B cell (primary cell): ENCODE measurements at regions not wholly inside any gene's neighbourhood (a gene's known extent, or its start where the extent isn't known, plus 50 kb on each side); places are given as distances from the start of the nearest gene placed in this dataset.

Experiments used
- ATAC-seq: fragments of 200-7000 bp; cut with Tn5 transposase; one replicate; pipeline ENCODE4 v1.10.0; 2021; ENCODE audit warnings: low read depth, mild to moderate bottlenecking, moderate number of reproducible peaks, moderate library complexity
- CTCF ChIA-PET: fragments of 350-600 bp; sonication (Branson Sonifier 250); formaldehyde crosslinking; loops from one replicate; lab custom pipeline; 2021; ENCODE audit warnings: antibody characterized with exemption, inconsistent platforms; lab: Charles Lee
- POLR2A ChIA-PET: fragments of 350-600 bp; sonication (Branson Sonifier 250); formaldehyde crosslinking; loops from one replicate; lab custom pipeline; 2021; ENCODE audit warnings: antibody characterized with exemption; lab: Charles Lee
- DNase-seq: peaks from one replicate; pipeline ENCODE4 v3.0.0; 2013
- H2AFZ ChIP-seq: 2 replicates; pipeline ENCODE4 v1.6.1; 2012; ENCODE audit warnings: mild to moderate bottlenecking, low read depth, low read length; ENCODE audit not compliant: insufficient read depth, poor library complexity, severe bottlenecking
- H3K27ac ChIP-seq, 2 donors: 1 replicate in 1 of 2; 2 replicates in 1 of 2; pipeline ENCODE4 v1.5.1; 2012 to 2013; ENCODE audit warnings: low read length in 2 of 2, mild to moderate bottlenecking in 2 of 2, moderate library complexity in 1 of 2
- H3K27me3 ChIP-seq, 4 experiments: fragments of 200-600 bp in 1 of 4; sonication (generic) in 1 of 4; replicated peaks in 1 of 4; 1 replicate in 2 of 4; 2 replicates in 2 of 4; pipeline versions ENCODE4 v1.6.1 to v1.7.0; 2013 to 2016; ENCODE audit warnings: low read length in 3 of 4, mild to moderate bottlenecking in 2 of 4, mixed read lengths in 1 of 4, moderate library complexity in 1 of 4; ENCODE audit not compliant: insufficient read depth in 4 of 4, control insufficient read depth in 3 of 4; ENCODE audit errors: control extremely low read depth in 1 of 4
- H3K36me3 ChIP-seq, 2 experiments: replicated peaks in 1 of 2; 1 replicate in 1 of 2; 2 replicates in 1 of 2; pipeline versions ENCODE4 v1.6.1 to v1.7.1; 2013; ENCODE audit warnings: low read length in 1 of 2; ENCODE audit not compliant: insufficient read depth in 2 of 2, control insufficient read depth in 1 of 2; ENCODE audit errors: control extremely low read depth in 1 of 2, extremely low read depth in 1 of 2
- H3K4me1 ChIP-seq, 2 donors: fragments of 200-600 bp in 1 of 2; sonication (generic) in 1 of 2; 1 replicate in 1 of 2; 2 replicates in 1 of 2; pipeline versions ENCODE4 v1.5.1 to v1.6.1; 2013 to 2017; ENCODE audit warnings: low read length in 2 of 2; ENCODE audit not compliant: control insufficient read depth in 2 of 2, insufficient read depth in 2 of 2
- H3K4me2 ChIP-seq: replicated peaks from 2 replicates; pipeline ENCODE3; 2012; ENCODE audit warnings: mild to moderate bottlenecking, low read depth, low read length; ENCODE audit not compliant: poor library complexity, severe bottlenecking
- H3K4me3 ChIP-seq, 5 experiments: fragments of 200-600 bp in 1 of 5; sonication (generic) in 1 of 5; 1 replicate in 3 of 5; 2 replicates in 2 of 5; pipeline versions ENCODE4 v1.5.1 to v1.7.0; 2011 to 2016; ENCODE audit warnings: low read length in 4 of 5, mild to moderate bottlenecking in 4 of 5, low read depth in 2 of 5, control low read depth in 1 of 5, moderate library complexity in 1 of 5; ENCODE audit not compliant: insufficient read depth in 1 of 5; ENCODE audit errors: control extremely low read depth in 1 of 5, extremely low read depth in 1 of 5
- H3K79me2 ChIP-seq: fragments of 200-600 bp; sonication (generic); one replicate; pipeline ENCODE4 v1.6.0; 2016; ENCODE audit warnings: low read length; ENCODE audit not compliant: control insufficient read depth, insufficient read depth
- H3K9ac ChIP-seq: fragments of 200-600 bp; sonication (generic); 2 replicates; pipeline ENCODE4 v1.6.1; 2017; ENCODE audit warnings: mild to moderate bottlenecking, low read length, moderate library complexity
- H3K9me3 ChIP-seq, 3 donors: one replicate each; pipeline versions ENCODE4 v1.6.1 to v1.7.1; 2013; ENCODE audit warnings: low read length in 2 of 3; ENCODE audit not compliant: control insufficient read depth in 2 of 3, insufficient read depth in 1 of 3; ENCODE audit errors: control extremely low read depth in 1 of 3
- H4K20me1 ChIP-seq: 2 replicates; pipeline ENCODE4 v1.6.0; 2012; ENCODE audit warnings: mild to moderate bottlenecking, low read length; ENCODE audit not compliant: insufficient read depth, control insufficient read depth, poor library complexity, severe bottlenecking
- H3K27ac Mint-ChIP-seq: one replicate; pipeline ENCODE4 v1.8.0; 2021; ENCODE audit warnings: mixed read lengths
- H3K27me3 Mint-ChIP-seq: one replicate; pipeline ENCODE4 v1.8.0; 2021; ENCODE audit warnings: mixed read lengths
- H3K4me1 Mint-ChIP-seq: one replicate; pipeline ENCODE4 v1.8.0; 2021; ENCODE audit warnings: mixed read lengths
- H3K4me3 Mint-ChIP-seq: one replicate; pipeline ENCODE4 v1.8.0; 2021; ENCODE audit warnings: mixed read lengths
- H3K9me3 Mint-ChIP-seq: one replicate; pipeline ENCODE4 v1.8.0; 2022; ENCODE audit warnings: mixed read lengths; ENCODE audit not compliant: insufficient read depth
- CTCF ChIP-seq: fragments of 200-600 bp; IDR thresholded peaks from one replicate; pipeline ENCODE4 v1.8.0; 2022; ENCODE audit warnings: antibody characterized with exemption, mild to moderate bottlenecking
- EZH2 ChIP-seq: IDR thresholded peaks from 2 replicates; pipeline ENCODE4 v1.6.1; 2012; ENCODE audit warnings: borderline replicate concordance, low read depth, mild to moderate bottlenecking, moderate library complexity, low read length; ENCODE audit not compliant: insufficient read depth, poor library complexity, severe bottlenecking
- WGBS: methylation state at CpG from one replicate; pipeline ENCODE4 v1.1.5; 2013; ENCODE audit warnings: missing lambda C conversion rate; ENCODE audit not compliant: insufficient coverage; 5-methylcytosine and 5-hydroxymethylcytosine counted together
- intact Hi-C: fragments of 100-400 bp; cut with micrococcal nuclease; formaldehyde crosslinking; loops from one replicate; pipeline ENCODE4 v1.10.0; 2022

DNA sequence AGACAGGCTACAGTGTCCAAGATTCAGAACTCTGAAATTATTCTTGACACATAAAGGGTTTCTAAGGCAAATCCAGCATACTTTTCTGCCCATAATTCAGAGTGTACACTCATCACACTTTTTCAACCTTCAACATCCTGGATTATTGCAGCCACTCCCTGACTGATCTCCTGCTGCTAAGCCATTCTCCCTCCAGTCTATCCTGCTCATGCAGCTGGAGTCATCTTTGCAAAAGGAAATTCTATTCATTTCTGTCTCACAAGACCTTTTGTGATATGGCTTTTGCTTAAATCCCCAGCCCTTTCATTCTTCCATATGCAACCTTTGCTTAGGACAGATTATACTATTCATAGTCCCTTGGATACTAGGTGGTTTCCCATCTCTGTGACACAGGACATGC is 236.1 kb upstream of the LDB2 start:
- TF ChIP-seq CTCF (no peak), EZH2 (no peak)
- Histone ChIP-seq H3K4me3 (no peak overlapping the region), H3K4me1 (no peaks in the 10 kb centered on the region), H3K27me3 (no peaks in the 10 kb centered on the region), H3K9ac (no peak overlapping the region), H4K20me1 (no peaks in the 10 kb centered on the region), H3K27ac (no peak overlapping the region), H3K4me2 (no peak overlapping the region), H3K79me2 (no peaks in the 10 kb centered on the region), H2AFZ (no peak overlapping the region), H3K9me3 (peaks cover 0 to 11% (median 6%) of the 10 kb centered on the region in 3 donors), H3K36me3 (no peaks in the 10 kb centered on the region)
- no peak for DNase-seq
- intact Hi-C loops = no loop called here
- Mint-ChIP-seq H3K4me3 (no peak overlapping the region), H3K4me1 (no peaks in the 10 kb centered on the region), H3K27ac (no peak overlapping the region), H3K27me3 (no peaks in the 10 kb centered on the region), H3K9me3 (peaks cover 3% of the 10 kb centered on the region)
- ChIA-PET CTCF (no interaction called here), POLR2A (no interaction called here)
- ATAC-seq = no peak

DNA sequence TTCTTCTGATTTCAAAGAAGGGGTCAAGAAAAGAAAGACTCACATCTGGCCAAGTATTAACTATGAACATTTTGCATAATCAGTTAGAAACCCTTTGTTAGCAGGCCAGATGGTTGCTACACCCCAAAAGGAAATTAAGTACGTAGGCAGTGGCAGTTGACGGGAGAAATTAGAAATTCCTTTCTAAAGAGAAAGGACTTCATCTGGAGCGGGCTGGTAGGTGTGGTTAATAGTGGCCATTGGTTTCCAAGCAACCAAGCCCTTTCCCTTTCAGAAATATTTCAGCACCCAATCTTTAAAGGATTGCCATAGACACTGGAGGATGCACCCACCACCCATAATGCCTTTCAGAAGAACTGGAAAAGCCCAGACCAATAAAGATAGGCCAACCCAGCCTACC is 235.7 kb upstream of the LDB2 start:
- no peak overlapping the region for H3K27ac Mint-ChIP-seq

More for the DNA sequence above, 235.7 kb upstream of the LDB2 start:
- Histone ChIP-seq H3K27ac (no peak overlapping the region), H3K36me3 (no peaks in the 10 kb centered on the region), H4K20me1 (no peaks in the 10 kb centered on the region), H3K9ac (no peak overlapping the region), H3K4me2 (no peak overlapping the region), H3K4me1 (no peaks in the 10 kb centered on the region), H3K79me2 (no peaks in the 10 kb centered on the region), H2AFZ (no peak overlapping the region), H3K27me3 (no peaks in the 10 kb centered on the region), H3K9me3 (peaks cover 0 to 9% (median 1%) of the 10 kb centered on the region in 3 donors), H3K4me3 (no peak overlapping the region)
- Mint-ChIP-seq H3K4me3 (no peak overlapping the region), H3K27me3 (no peaks in the 10 kb centered on the region), H3K9me3 (peaks cover 3% of the 10 kb centered on the region), H3K4me1 (no peaks in the 10 kb centered on the region)
- intact Hi-C loops = no loop called here
- ChIA-PET POLR2A (no interaction called here), CTCF (no interaction called here)
- DNase-seq (no peak), ATAC-seq (no peak)
- TF ChIP-seq EZH2 (no peak), CTCF (no peak)
- WGBS = no CpG with 5 or more reads among the region's 3 CpGs
